CD4-positive, alpha-beta T cell treated with Interferon alpha-2 for 1 hour (primary cell): ENCODE measurements at regions not wholly inside any gene's neighbourhood (a gene's known extent, or its start where the extent isn't known, plus 50 kb on each side); places are given as distances from the start of the nearest gene placed in this dataset.
"Not testable (repeated sequence)": the region's sequence is repeated elsewhere in the genome, so short reads cannot be mapped to it uniquely, and the experiment has no call there.

Experiments used
- DNase-seq, 2 donors: peaks; one replicate each; pipeline ENCODE4 v3.0.0-alpha.2; 2020 to 2022

DNA sequence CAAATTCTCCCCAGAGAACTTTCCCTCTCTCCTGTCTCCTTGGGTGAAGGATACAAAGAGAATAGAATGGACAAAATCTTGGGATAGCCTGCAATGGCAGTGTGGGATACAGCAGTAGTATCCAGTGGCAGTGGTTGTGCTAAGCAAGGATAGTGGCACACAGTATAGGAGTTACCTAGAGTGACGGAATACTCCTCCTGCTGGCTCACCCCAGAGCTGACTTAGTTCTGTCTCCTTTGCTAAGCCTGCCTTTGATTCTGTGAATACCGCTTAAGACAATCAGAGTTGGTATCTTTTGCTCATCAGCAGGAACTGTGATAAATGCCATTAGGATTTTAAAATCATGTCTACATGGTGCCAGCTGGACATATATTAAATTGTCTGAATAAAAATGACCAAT, 404.3 kb downstream of the JRKL start:
- no peak for DNase-seq

DNA sequence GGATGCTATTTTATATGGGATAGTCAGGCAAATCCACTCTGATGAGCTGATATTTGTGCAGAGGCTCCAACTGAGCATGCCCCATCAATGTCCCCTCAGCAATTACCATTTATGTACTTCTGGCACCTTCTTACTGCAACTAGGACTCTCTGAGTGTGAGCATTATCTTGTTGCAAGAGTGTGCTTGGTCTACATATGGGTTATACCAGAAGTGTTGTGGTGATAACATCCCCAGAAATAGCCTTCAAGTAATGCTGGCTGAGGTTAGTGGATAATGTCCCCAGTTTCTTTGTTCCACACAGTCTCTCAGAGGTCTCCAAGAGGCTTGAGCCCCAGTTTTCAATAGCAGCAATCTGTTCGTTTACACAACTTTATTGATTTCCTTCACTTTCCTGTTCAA, 408.6 kb downstream of the JRKL start:
- no peak for DNase-seq

DNA sequence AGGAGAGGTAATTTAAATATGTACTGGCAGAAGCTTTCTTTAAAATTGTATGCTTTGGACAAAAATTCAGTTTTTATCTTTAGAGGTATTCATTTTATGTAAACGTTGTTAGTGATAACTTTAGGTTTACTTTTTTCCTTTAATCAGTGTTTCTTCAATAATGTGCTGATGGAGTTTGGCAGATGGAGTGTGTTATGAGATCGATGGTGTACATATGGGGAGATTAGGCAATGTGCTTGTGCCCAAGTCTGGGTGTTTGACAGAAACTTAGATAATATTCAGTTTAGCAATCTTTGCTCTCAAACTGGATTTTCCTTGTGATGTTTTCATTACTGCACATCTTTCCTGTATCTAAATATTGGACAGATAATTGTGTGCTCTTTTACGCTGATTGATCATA, 425.4 kb downstream of the JRKL start:
- no peak for DNase-seq

DNA sequence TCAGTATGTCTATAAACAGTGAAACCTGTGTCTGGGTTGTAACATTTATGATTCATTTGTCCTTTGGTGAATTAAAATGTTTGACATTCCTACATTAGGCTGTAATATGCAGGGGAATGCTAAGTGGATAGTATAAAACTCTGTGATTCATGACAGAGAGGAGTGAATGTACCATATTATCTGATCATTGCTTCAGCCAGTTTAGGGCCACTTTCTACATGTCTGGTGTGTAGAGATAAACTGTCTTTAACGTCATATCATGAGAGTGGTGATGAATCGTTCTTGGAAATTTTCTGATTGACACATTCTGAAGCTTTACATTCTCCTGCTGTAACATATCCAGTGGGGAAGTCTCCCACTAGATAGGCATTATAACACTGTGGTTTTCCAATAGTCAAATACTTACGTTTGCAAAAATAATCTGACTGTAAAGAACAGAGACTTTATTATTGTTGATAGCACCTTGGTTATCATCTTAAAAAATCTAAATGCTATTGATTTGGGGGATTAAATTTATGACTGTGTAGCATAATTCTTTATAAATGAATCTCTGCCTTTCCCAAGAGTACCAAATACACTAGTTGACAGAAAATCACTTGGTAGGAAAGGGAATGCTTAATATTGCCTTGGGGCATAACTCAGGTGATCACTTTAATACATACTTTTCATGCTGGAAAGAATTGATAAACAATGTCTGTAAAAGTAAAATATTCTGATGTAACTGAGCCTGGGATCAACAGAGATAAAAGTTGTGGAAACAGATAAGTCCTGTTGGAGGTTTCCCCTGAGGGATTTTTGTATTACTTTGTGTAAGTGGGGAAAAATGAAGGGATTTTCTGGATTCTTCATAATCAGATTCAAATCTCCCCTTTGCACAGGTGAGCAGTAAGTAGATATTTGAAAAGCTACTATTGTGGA, 427.9 kb downstream of the JRKL start:
- no peak for DNase-seq

DNA sequence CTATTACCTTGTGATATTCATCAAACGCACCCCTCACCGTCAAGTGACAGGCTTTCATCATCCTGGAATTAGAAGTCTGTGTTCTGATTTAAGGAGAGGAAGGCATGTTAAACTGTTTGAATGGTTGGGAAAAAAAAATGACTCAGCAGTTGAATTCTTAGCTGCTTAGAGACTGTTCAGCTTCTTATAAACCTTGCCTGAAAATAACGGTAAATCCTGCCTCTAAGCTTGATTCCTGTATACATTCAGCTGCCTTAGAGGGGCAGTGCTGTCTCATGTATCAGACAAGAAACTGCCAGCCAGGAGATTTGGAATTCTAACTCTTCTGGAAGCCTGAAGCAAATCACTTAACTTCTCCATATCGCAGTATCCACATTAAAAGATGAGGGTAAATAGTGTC, 437.4 kb downstream of the JRKL start:
- no peak for DNase-seq

DNA sequence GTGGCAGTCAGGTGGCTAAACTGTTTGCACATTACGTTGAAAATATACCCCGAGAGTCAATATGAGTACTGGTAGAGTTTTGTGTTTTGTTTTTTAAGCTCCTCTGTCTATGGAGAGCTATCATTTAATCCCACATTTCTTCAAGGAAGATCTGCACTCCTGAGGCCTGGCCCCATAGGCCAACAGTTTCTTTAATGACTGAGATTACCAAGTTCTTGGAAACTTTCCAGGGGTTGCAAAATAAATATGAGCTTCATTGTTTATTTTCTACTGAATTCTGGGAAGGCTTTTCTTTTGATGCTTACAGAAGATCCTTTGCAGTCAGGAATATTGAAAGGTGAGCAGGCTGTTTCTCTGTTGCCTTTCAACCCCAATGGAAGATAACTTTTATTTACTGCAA, 452.0 kb downstream of the JRKL start:
- DNase-seq, result no peak

DNA sequence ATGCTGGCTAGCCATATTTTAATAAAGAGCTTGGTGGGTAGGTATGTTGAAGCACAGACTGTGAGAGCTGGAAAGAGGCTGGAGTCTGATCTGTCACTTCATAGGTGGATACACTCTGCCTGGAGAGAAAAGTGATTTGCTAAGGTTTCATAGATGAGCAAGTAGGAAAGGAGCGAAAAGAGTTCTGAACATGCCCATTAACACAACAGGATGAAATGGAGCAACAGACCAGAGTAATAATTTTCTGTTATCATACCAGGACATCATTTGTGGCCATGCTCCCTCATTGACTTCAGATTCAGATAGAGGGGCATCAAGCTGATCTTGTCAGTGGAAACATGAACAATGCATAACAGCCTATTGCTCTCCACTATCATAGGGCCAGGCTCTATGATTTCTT, 452.9 kb downstream of the JRKL start:
- DNase-seq, result no peak

DNA sequence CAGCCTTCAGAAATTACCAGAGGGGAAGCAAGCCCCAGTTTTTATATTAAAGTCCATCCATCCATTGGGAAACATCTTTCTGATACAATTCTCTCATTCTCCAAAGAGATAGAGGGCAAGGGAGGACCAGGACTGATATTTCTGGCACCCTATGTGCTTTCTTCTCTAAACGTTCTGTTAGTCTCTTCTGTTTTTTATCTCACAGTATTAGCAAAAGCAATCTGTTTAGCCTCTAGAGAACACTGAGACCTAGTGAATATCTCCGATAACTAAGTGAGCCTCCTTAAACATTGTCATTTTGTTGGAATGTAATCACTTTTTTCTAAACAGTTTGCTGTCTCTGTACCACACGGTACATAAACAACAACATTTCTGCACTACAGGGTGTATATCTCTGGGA, 464.6 kb downstream of the JRKL start:
- no peak for DNase-seq

DNA sequence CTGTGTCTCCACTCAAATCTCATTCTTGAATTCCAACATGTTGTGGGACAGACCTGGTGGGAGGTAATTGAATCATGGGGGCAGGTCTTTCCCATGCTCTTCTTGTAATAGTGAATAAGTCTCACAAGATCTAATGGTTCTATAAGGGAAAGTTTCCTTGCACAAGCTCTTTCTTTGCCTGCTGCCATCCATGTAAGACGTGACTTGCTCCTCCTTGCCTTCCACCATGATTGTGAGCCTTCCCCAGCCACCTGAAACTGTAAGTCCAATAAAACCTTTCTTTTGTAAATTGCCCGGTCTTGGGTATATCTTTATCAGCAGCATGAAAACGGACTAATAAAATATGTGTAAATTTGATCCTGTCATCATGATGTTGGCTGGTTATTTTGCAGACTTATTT, 471.9 kb downstream of the JRKL start:
- DNase-seq, result not testable (repeated sequence)

DNA sequence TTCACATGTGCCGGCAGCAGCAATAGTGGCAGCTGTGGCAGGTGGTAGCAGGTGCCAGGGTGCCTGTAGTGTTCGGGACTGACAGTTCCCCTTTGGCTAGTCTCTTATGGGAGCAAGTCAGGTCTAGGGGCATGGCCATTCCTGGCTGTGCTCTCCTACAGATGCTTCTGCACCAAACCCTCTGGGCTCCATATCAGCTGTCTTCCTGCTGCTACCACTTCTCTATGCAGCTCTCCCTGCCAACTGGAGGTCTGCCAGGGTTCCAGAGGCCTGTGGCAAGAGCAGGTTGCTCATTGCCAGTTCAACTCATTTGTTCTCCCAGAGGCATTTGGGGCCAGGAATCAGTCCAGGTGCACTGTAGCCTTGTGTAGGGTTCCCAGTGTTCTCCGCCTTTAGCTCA, 473.7 kb downstream of the JRKL start:
- no peak for DNase-seq

DNA sequence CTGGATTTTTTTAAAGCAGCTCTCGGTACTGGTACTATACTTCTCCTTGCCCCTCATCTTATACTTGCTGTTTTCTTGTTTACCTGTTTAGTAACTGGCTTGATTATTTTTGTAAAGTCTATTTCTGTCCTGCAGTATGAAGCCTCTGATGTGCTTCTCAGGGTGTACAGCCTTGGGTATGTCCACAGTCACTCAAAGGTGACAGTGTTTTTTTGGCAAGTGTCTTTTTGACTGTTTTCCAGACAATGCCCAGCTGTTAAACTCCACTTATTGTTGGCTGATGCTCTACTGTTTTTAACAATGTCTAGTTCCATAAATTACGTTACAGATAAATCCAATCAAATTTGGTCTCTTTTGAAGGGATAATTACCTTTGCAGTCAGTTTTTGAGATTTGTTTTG, 475.2 kb downstream of the JRKL start:
- no peak for DNase-seq

DNA sequence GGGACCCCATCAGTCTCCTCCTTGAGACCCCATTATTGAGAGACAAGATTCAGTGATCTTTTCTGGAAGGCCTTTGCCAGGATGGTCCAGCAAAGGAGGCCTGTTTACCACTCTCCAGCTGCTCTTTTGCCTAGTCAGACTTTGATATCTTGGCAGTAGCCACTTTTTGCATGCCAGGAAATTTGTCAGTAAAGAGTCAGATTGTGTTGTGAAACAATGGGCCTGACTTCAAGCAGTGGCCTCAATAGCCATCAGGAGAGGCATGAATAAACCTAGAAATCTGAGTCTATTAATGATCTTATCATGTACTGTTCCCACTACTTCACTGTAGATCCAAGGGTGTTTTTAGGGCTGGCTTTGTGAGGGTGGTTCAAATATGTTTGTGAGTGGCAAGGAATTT, 479.4 kb downstream of the JRKL start:
- no peak for DNase-seq

DNA sequence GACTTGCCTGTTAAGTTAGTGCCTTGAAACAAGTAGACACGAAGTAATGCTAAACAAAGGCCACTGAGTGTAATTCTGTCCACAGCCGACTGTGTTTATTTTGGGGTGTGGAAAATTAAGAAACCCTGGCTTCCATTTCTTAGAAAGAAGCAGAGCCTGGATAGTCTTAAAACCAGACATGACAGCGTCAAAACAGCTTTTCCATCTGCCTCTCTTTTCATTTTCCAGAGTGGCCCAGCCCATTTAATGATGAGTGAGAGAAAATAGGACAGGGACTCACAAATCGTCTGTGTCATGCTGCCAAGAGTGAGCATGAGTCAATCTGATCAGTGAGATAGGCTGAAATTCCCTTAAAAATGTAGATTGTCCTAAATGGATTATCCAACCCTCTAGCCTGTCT, 485.9 kb downstream of the JRKL start:
- DNase-seq, result no peak

DNA sequence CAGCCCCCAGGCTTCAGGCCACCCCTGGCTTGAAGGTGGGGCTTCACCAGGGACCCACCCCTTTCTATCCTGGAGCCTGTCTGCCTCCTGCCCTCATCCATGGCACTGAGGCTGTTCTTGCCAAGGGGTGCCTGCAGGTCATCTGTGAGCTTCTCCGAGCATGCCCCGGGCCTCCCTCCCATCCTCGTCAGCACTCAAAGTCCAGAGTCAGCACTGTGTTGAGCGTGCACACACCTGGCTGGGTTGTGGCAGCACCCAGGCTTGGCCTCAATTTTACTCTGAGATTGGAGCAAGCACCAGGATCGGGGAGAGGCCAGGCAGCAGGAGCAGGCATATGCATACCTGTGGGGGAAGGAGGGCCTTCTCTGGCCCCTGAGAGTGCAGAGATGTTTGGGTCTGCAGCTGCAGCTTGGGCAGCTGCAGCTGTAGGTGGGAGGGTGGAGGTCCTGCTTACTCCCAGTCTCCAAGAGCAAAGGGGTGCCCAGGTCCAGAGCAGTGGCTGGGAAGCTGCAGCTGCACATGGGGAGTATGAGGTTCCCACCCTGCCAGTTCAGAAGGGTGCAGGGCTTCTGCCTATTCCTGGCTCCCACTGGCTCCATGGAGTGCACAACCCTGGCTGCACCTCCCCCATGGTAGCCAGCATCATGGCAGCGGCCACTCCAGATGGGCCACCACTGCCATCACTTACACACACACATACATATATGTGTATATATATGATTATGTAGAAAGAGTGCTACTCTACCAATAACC, 488.7 kb downstream of the JRKL start:
- DNase-seq, result no peak

DNA sequence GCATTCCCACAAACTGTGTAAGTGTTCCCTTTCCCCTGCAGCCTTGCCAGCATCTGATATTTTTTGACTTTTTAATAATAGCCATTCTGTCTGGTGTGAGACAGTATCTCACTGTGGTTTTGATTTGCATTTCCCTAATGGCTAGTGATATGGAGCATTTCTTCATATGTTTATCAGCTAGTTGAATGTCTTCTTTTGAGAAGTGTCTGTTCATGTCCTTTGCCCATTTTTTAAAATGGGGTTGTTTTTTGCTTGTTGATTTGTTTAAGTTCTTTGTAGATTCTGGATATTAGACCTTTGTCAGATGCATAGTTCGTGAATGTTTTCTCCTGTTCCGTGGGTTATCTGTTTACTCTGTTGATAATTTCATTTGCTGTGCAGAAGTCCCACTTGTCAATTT, 492.8 kb downstream of the JRKL start:
- DNase-seq, result not testable (repeated sequence)

DNA sequence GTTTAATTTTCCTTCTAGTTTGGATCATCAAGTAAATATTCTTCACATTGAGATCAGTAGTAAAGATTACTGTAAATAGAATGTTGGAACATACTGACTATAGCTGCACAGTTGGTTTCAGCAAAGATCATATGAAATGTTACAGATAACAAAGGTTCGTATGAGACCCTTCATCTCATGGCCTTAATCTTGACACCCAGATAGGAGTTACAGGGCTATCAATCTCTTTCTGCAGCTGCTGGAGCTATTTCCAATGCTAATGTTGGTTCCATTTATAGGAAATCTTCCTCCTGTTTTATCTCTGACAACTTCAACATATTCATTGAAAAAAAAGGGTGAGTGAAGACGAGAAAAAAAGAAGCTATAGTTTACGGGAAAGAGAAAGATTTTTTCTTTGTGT, 495.6 kb downstream of the JRKL start:
- no peak for DNase-seq

DNA sequence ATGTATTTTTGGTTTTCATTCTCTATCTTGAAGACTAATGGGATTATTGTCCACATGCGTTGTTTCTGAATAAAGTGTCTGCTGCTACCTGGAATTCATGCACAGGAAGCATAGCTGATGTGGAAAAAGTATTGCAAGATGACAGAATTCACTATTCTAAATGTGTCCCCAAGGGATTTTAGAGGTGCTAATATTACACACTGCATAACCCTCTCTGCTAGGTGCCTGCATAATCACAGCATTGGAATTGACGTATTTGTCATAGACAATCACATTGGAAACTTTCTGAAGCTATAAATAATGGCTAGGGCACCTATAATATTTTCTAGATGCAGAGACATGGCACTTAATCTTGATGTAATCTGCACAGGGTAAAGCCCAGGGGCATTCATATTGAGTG, 496.1 kb downstream of the JRKL start:
- DNase-seq, result no peak

DNA sequence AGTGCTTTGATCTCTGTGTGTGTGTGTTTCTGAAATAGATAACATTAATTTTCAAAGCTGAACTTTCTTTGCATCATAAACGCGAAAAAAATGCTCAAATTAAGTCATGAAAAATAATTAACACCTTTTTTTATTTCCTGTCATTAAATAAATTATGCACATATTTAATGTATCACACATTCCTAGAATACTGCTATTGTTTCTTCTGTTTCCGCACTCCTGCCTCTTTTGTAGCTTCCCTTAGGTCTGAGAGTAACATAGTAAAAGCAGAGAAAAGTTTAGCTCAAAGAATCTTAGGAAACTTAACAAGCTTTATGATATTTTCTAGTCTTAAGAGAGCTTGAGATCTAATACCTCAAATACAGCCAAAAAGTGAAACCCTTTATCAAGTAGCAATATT, 504.2 kb downstream of the JRKL start:
- DNase-seq, result no peak

DNA sequence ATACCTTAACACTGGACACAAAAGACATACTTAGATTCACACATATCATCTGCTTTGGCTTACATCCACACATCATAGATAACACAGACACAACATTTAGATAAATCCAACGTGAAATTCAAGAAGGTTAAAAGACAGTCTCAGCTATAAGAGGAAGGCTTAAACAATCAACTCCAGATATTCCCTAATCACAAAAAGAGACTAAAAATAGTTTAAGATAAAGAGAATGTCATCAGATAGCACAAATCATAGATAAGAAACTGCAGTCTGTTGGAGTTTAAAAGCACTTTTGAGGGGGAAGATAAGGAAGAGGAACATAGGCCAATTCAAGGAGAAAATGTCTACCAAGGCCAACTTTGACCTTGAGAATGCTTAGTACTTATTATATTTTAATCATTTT, 504.8 kb downstream of the JRKL start:
- DNase-seq, result no peak

DNA sequence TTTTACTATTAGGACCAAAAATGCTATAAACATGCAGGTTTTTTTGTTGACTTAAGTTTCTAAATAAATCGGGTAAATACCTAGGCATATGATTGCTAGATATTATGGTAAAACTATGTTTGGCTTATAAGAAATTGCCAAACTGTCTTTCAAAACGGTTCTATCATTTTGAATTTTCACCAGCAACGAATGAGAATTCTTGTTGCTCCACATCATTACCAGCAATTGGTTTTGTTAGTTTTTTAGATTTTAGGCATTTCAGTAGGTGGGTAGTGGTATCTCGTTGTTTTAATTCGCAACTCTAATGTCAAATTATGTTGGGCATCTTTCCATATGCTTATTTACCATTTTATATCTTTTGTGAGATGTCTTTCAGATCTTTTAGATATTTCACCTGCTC, 510.2 kb downstream of the JRKL start:
- no peak for DNase-seq

DNA sequence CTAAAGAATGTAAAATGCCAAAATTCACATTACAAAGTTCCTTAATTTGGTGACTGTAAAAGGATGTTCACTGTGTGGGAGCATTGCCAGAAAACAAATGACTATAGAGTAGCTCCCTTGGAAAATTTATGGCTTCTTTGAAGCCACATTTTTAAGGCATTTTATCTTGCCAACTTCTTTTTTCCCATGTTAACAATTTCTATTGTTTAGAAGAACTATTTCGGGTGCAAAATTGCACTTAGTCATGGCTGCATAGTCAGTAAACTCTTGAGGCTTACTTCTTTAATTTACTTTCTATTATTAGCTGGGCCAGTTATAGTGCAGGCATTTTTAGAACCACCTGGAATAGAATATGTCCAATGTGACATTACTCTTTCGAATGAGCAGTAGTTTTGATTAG, 515.3 kb downstream of the JRKL start:
- no peak for DNase-seq

DNA sequence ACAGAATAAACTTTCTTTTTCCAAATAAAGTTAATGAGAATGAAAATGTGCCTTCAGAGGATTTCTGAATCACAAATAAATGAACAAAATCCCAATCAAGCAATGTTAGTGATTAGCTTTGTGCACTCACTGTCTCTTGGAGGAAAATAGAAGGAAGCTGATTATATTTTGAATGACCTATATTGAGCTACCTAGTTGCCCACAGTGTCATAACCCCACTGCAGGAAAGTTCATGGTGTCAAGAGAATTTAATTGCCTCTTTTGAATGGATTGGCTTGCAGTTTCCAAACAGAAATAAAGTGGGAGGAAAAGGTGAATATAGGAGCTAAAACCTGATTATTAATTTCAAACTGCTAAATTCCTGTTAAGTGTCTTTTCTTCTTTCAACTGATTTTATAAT, 515.9 kb downstream of the JRKL start:
- DNase-seq, result no peak

DNA sequence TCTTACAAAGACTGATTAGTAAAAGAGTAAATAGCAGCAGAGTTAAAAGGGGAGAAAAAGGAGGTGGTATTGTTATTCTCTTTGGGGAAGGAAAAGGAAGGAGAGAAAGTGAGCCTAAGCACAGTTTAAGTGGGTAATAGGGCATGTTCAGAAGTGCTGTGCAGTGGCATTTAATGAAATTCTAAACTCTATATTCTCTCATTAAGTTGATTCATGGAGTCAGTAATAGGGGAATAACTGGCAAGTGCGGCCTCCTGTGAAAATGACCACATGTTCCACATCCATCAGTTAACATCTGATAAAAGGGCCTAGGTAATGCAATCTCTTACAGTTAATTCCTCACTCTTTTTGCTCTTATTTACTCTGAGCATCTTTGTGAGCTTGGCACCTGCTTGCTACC, 516.7 kb downstream of the JRKL start:
- no peak for DNase-seq

DNA sequence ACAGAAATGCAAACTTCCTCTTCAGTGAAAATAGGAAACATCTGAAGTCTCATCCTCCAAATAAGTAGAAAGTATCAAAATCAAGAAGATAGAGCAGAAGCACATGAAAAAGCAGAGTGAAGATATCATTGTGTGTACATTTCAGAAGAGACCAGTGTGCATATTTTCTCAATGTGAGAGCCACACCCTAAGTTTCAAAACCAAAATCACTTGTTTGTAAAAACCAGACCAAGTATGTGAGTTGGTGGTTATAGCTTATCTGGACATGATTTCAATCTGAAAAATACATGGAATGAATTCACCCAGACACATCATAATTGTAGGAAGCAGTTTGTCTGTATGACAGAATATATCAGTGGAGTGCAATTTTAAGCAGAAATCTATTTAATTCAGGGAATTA, 536.0 kb downstream of the JRKL start:
- DNase-seq, result no peak

DNA sequence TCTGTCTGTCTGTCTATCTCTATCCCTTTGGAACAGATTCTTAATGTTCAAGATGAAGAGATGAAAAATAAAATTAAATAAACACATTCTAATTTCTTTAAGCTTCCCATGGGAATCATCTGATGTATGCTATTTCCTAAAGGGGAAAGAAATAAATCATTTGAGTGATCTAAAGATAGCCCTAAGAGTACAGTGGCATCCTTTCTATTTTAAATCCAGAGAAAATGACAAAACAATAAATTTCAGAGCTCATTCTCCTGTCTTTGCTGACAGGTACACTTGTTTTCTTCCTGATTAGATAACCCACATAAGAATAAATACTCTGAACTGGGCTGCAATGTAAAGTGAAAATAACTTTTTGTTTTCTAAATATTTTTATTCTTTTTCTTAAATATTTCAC, 550.4 kb downstream of the JRKL start:
- no peak for DNase-seq
